Gastrocnemius medialis (tissue), 4 donors: ENCODE measurements at regions not wholly inside any gene's neighbourhood (a gene's known extent, or its start where the extent isn't known, plus 50 kb on each side); places are given as distances from the start of the nearest gene placed in this dataset.

ENCODE experiments used
- CTCF ChIP-seq, 5 experiments: fragments of 450-650 bp in 3 of 5; fragments of 200-600 bp in 2 of 5; sonication (generic) in 2 of 5; IDR thresholded peaks in 4 of 5; conservative IDR thresholded peaks in 1 of 5; 1 replicate in 4 of 5; 2 replicates in 1 of 5; pipeline ENCODE4 v1.5.1; 2016 to 2019; ENCODE audit warnings: antibody characterized with exemption in 5 of 5, mild to moderate bottlenecking in 3 of 5, moderate library complexity in 3 of 5
- POLR2A ChIP-seq, 2 donors: fragments of 450-650 bp; IDR thresholded peaks; one replicate each; pipeline ENCODE4 v1.6.1; 2017; ENCODE audit warnings: antibody characterized with exemption in 2 of 2, mild to moderate bottlenecking in 2 of 2, moderate library complexity in 2 of 2

- no peak for TF ChIP-seq POLR2A (IDR thresholded peaks at IDR 0.05)
- TF ChIP-seq CTCF (IDR thresholded peaks at IDR 0.05 in 4 of 5, conservative IDR thresholded peaks at IDR 0.05 in 1 of 5): no peak
Observed at GRCh38 chr3:8420612-8421011, 81.0 kb upstream of the LMCD1 start.
